Omental fat pad (tissue), 3 donors: ENCODE measurements at regions not wholly inside any gene's neighbourhood (a gene's known extent, or its start where the extent isn't known, plus 50 kb on each side); places are given as distances from the start of the nearest gene placed in this dataset.
"Not testable (repeated sequence)": the region's sequence is repeated elsewhere in the genome, so short reads cannot be mapped to it uniquely, and the experiment has no call there.

Experiments used
- ATAC-seq: fragments of 150-250 bp; one replicate; pipeline ENCODE4 v1.9.1; 2016; ENCODE audit warnings: mild to moderate bottlenecking, moderate library complexity; ENCODE audit not compliant: low FRiP score
- DNase-seq: peaks from one replicate; pipeline ENCODE4 v3.0.0-alpha.2; 2019; ENCODE audit warnings: low spot score
- TF ChIP-seq, protein P1 (sequence below), 3 donors: fragments of 450-650 bp; IDR thresholded peaks; one replicate each; pipeline ENCODE4 v1.5.1; 2016 to 2017; ENCODE audit warnings: antibody characterized with exemption in 3 of 3, mild to moderate bottlenecking in 3 of 3, moderate library complexity in 2 of 3

DNA sequence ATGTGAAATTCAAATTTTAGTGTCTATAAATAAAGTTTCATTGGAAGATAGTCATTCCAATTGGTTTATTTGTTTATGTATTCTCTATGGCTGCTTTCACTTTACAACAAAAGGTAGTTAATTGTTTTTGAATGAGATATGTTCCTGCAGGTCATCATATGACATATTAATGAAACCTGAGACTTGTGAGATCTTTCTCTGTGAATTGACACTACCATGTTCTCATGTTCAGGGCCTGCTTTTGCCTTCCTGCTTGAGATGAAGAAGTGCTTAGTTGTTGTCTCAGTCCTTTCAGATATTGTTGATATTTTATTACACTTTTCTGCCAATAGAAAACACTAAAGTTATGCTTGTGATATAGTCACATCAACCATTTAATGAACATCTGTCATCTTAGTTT, 132.5 kb downstream of the UTRN start:
- TF ChIP-seq, protein P1, sequence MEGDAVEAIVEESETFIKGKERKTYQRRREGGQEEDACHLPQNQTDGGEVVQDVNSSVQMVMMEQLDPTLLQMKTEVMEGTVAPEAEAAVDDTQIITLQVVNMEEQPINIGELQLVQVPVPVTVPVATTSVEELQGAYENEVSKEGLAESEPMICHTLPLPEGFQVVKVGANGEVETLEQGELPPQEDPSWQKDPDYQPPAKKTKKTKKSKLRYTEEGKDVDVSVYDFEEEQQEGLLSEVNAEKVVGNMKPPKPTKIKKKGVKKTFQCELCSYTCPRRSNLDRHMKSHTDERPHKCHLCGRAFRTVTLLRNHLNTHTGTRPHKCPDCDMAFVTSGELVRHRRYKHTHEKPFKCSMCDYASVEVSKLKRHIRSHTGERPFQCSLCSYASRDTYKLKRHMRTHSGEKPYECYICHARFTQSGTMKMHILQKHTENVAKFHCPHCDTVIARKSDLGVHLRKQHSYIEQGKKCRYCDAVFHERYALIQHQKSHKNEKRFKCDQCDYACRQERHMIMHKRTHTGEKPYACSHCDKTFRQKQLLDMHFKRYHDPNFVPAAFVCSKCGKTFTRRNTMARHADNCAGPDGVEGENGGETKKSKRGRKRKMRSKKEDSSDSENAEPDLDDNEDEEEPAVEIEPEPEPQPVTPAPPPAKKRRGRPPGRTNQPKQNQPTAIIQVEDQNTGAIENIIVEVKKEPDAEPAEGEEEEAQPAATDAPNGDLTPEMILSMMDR (IDR thresholded peaks at IDR 0.05): no peak
- no peak for DNase-seq
- no peak for ATAC-seq

DNA sequence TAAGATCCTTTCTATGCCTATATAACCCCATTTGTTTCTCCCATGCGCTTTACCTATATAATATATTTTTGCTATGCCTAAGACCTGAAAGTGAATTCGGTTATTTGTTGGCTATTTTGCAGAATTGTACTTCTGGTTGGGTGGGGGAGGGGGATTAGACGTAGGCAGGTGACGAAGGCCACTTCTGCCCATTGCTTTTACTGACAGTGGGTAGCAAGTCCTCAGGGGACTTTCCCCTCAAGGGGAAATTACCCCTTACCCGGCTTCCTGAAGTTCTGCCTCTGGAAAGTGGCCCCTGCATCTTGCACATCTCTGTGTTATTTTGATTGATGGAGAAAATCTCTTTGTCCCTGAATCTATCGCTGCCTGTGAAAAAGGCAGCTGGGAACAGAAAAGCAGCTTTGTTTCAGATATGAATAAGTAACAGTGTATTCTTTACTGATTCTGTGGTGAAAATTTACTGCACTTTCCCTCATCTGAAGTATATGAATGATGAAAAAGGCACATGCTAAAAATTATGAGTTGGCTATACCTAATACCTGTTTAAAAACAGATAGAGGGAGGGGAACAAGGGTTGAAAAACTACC, 133.9 kb downstream of the UTRN start:
- DNase-seq: no peak
- TF ChIP-seq, protein P1 (IDR thresholded peaks at IDR 0.05): no peak
- no peak for ATAC-seq

DNA sequence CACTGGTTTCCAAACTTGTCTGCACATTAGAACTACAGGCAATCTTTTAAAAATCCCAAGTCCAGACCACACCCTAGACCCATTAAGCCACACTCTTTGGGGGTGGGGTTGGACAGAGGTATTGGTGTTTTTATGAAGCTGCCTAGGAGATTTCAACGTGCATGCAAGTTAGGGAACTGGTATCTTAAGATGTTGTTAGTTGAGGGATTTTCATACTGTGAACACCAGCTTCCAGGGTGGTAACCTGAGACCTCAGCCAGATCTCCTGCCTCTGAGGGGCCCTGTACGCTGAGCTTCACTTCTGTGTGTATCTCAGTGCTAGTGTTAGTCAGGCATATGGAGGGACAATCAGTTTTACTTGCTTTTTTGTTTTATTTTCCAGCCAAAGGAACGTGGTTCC, 138.0 kb downstream of the UTRN start:
- TF ChIP-seq, protein P1 (IDR thresholded peaks at IDR 0.05): no peak
- ATAC-seq (no peak), DNase-seq (no peak)

GRCh38 chr6:144429753-144430152, 144.6 kb downstream of the UTRN start:
- no peak for ATAC-seq
- no peak for DNase-seq
- TF ChIP-seq, protein P1 (IDR thresholded peaks at IDR 0.05): no peak

DNA sequence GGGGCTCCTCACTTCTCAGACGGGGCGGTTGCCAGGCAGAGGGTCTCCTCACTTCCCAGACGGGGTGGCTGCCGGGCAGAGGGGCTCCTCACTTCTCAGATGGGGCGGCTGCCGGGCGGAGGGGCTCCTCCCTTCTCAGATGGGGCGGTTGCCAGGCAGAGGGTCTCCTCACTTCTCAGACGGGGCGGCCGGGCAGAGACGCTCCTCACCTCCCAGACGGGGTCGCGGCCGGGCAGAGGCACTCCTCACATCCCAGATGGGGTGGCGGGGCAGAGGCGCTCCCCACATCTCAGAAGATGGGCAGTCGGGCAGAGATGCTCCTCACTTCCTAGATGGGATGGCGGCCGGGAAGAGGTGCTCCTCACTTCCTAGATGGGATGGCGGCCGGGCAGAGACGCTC, 148.3 kb downstream of the UTRN start:
- ATAC-seq: not testable (repeated sequence)

DNA sequence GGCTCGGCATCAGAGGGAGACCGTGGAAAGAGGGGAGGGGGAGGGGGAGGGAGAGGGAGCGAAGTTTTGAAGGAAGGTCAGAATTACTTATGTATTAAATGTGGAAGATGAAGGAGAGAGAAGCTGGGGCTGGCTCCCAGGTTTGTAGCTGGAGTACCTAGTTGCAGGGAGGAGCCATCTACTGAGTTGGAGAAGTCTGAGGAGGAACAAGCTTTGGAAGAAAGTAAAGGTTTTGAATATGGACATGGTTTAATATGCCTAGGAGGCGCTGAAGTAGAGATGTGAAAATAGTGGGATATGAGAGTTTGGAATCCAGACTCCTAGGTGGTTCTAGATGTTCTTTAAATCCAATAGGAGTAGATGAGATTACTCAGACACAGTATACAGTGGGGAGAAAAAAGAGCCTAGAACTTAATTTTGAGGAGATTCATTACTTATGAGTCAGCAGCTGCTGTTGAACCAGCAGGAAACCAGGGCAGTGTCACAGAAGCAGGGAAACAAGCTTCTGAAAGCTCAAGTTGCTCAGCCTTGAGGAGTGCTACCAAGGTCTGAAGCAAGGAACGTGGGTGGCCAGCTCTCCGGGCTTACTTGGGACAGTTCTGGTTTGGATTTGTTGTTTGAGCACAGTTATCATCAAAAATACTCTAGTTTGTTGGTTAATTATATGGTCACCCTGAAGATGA, 149.3 kb downstream of the UTRN start:
- no peak for DNase-seq
- TF ChIP-seq, protein P1 (IDR thresholded peaks at IDR 0.05): no peak
- ATAC-seq: no peak

More for the DNA sequence above, 148.3 kb downstream of the UTRN start:
- DNase-seq: not testable (repeated sequence)

GRCh38 chr6:144435602-144436426, 150.7 kb downstream of the UTRN start:
- TF ChIP-seq, protein P1 (IDR thresholded peaks at IDR 0.05): no peak
- DNase-seq: no peak
- no peak for ATAC-seq
